GM18519 (cell line): ENCODE measurements at regions not wholly inside any gene's neighbourhood (a gene's known extent, or its start where the extent isn't known, plus 50 kb on each side); places are given as distances from the start of the nearest gene placed in this dataset.

Source experiments
- ATAC-seq: cut with Tn5 transposase; IDR thresholded peaks from one replicate; pipeline ENCODE4 v1.9.1; 2021; ENCODE audit warnings: mild to moderate bottlenecking, moderate library complexity; ENCODE audit not compliant: unreplicated experiment, low FRiP score

GRCh38 chr9:7363777-7364477 is 435.7 kb downstream of the DMAC1 start:
- ATAC-seq = no peak

- no peak for ATAC-seq
Observed at GRCh38 chr9:7360513-7360912, 439.1 kb downstream of the DMAC1 start.

- no peak for ATAC-seq
Observed at GRCh38 chr9:7358876-7359275, 440.7 kb downstream of the DMAC1 start.

GRCh38 chr9:7354704-7355103 is 444.9 kb downstream of the DMAC1 start:
- no peak for ATAC-seq

GRCh38 chr9:7348692-7349091 is 450.9 kb downstream of the DMAC1 start:
- no peak for ATAC-seq

GRCh38 chr9:7347556-7347955 is 452.0 kb downstream of the DMAC1 start:
- ATAC-seq = no peak

GRCh38 chr9:7346144-7346543 is 453.4 kb downstream of the DMAC1 start:
- no peak for ATAC-seq

GRCh38 chr9:7342736-7343135 is 456.8 kb downstream of the DMAC1 start:
- ATAC-seq = no peak

- ATAC-seq = peak; percentile 78
Observed at GRCh38 chr9:7342229-7342628, 457.3 kb downstream of the DMAC1 start.

- ATAC-seq = peak; percentile 46
Observed at GRCh38 chr9:7341571-7341970, 458.0 kb downstream of the DMAC1 start.

GRCh38 chr9:7340451-7340850 is 459.1 kb downstream of the DMAC1 start:
- no peak for ATAC-seq

GRCh38 chr9:7338586-7339281 is 460.8 kb downstream of the DMAC1 start:
- ATAC-seq = no peak

- no peak for ATAC-seq
Observed at GRCh38 chr9:7336356-7337065, 463.1 kb downstream of the DMAC1 start.

GRCh38 chr9:7333719-7334118 is 465.9 kb downstream of the DMAC1 start:
- no peak for ATAC-seq

- no peak for ATAC-seq
Observed at GRCh38 chr9:7332780-7333179, 466.8 kb downstream of the DMAC1 start.

- ATAC-seq = no peak
Observed at GRCh38 chr9:7328453-7328852, 471.1 kb downstream of the DMAC1 start.

- no peak for ATAC-seq
Observed at GRCh38 chr9:7325995-7326394, 473.6 kb downstream of the DMAC1 start.

- no peak for ATAC-seq
Observed at GRCh38 chr9:7324152-7324598, 475.4 kb downstream of the DMAC1 start.

- ATAC-seq = no peak
Observed at GRCh38 chr9:7320841-7321240, 478.7 kb downstream of the DMAC1 start.

- ATAC-seq = no peak
Observed at GRCh38 chr9:7320139-7320538, 479.4 kb downstream of the DMAC1 start.

GRCh38 chr9:7318920-7319319 is 480.7 kb downstream of the DMAC1 start:
- ATAC-seq = no peak
